Endothelial cell of umbilical vein (primary cell): ENCODE measurements at regions not wholly inside any gene's neighbourhood (a gene's known extent, or its start where the extent isn't known, plus 50 kb on each side); places are given as distances from the start of the nearest gene placed in this dataset.

Source experiments
- BruUV-seq: library from RNA; stranded (reverse); fragments of 400-500 nt; replicated peaks from 2 replicates; lab custom pipeline; 2021; lab: Mats Ljungman, UMichigan
- CTCF ChIA-PET: fragments of 300-600, 350-600 bp; sonication (Branson Sonifier 250); formaldehyde crosslinking; loops from one replicate; lab custom pipeline; 2021; ENCODE audit warnings: antibody characterized with exemption, inconsistent platforms; lab: Charles Lee
- POLR2A ChIA-PET: fragments of 300-600, 350-600 bp; sonication (Branson Sonifier 250); formaldehyde crosslinking; loops from one replicate; lab custom pipeline; 2021; ENCODE audit warnings: antibody characterized with exemption, inconsistent platforms; lab: Charles Lee
- DNase-seq: peaks from one replicate; pipeline ENCODE4 v3.0.0-alpha.2; 2011; ENCODE audit warnings: low read depth, low spot score
- FAIRE-seq: peaks from 2 replicates; lab custom pipeline; 2011; peaks lifted over from hg19 to GRCh38; lab: Jason Lieb, UNC
- H2AFZ ChIP-seq: 2 replicates; pipeline ENCODE4 v1.6.0; 2012; ENCODE audit warnings: low read depth, low read length, control low read depth, inconsistent platforms
- H3K27ac ChIP-seq: 2 replicates; pipeline ENCODE4 v1.5.1; 2011; ENCODE audit warnings: low read depth, mild to moderate bottlenecking, control low read depth, low read length, moderate library complexity; ENCODE audit not compliant: insufficient read depth
- H3K27me3 ChIP-seq, 2 experiments: 2 replicates each; pipeline versions ENCODE4 v1.6.0 to v1.6.1; 2011; ENCODE audit warnings: low read length in 2 of 2, mixed read lengths in 1 of 2; ENCODE audit not compliant: control insufficient read depth in 2 of 2, insufficient read depth in 2 of 2
- H3K36me3 ChIP-seq, 2 experiments: 2 replicates in 1 of 2; 3 replicates in 1 of 2; pipeline ENCODE4 v1.5.1; 2011; ENCODE audit warnings: low read length in 2 of 2, mild to moderate bottlenecking in 1 of 2, moderate library complexity in 1 of 2; ENCODE audit not compliant: control insufficient read depth in 2 of 2, insufficient read depth in 2 of 2; ENCODE audit errors: extremely low read depth in 1 of 2
- H3K4me1 ChIP-seq: 3 replicates; pipeline ENCODE4 v1.5.1; 2011; ENCODE audit warnings: mild to moderate bottlenecking, low read length; ENCODE audit not compliant: control insufficient read depth, insufficient read depth; ENCODE audit errors: extremely low read depth
- H3K4me2 ChIP-seq: 2 replicates; pipeline ENCODE4 v1.6.1; 2011; ENCODE audit warnings: low read length, control low read depth, mixed read lengths; ENCODE audit not compliant: insufficient read depth
- H3K4me3 ChIP-seq, 3 experiments: fragments of 200-600 bp in 1 of 3; sonication (generic), shearing (Covaris generic) in 1 of 3; replicated peaks in 1 of 3; 2 replicates each; pipeline ENCODE4 v1.5.1; 2011 to 2016; ENCODE audit warnings: control low read depth in 3 of 3, low read length in 3 of 3, mild to moderate bottlenecking in 2 of 3, inconsistent platforms in 1 of 3, low read depth in 1 of 3, moderate library complexity in 1 of 3; ENCODE audit not compliant: insufficient read depth in 1 of 3
- H3K79me2 ChIP-seq: 2 replicates; pipeline ENCODE4 v1.6.0; 2012; ENCODE audit warnings: low read length, inconsistent platforms; ENCODE audit not compliant: control insufficient read depth, insufficient read depth
- H3K9ac ChIP-seq: replicated peaks from 2 replicates; pipeline ENCODE3; 2011; ENCODE audit warnings: low read length, control low read depth; ENCODE audit not compliant: insufficient read depth; ENCODE audit errors: extremely low read depth
- H3K9me1 ChIP-seq: replicated peaks from 3 replicates; pipeline ENCODE4 v1.6.0; 2011; ENCODE audit warnings: mild to moderate bottlenecking, low read length; ENCODE audit not compliant: control insufficient read depth, insufficient read depth; ENCODE audit errors: extremely low read depth
- H3K9me3 ChIP-seq: replicated peaks from 2 replicates; pipeline ENCODE4 v1.5.1; 2012; ENCODE audit warnings: low read length, inconsistent platforms; ENCODE audit not compliant: control insufficient read depth, insufficient read depth
- H4K20me1 ChIP-seq: replicated peaks from 2 replicates; pipeline ENCODE3; 2011; ENCODE audit warnings: mild to moderate bottlenecking, low read length; ENCODE audit not compliant: control insufficient read depth, insufficient read depth; ENCODE audit errors: extremely low read depth
- CTCF ChIP-seq, 2 donors: IDR thresholded peaks; 1 replicate in 1 of 2; 2 replicates in 1 of 2; pipeline ENCODE4 v1.5.1; 2011; ENCODE audit warnings: low read length in 2 of 2, mild to moderate bottlenecking in 2 of 2, moderate library complexity in 2 of 2, control low read depth in 1 of 2, inconsistent platforms in 1 of 2, low read depth in 1 of 2; ENCODE audit not compliant: insufficient read depth in 1 of 2; ENCODE audit errors: extremely low read depth in 1 of 2
- EZH2 ChIP-seq: IDR thresholded peaks from 2 replicates; pipeline ENCODE4 v1.6.1; 2012; ENCODE audit warnings: borderline replicate concordance, low read depth, mild to moderate bottlenecking, moderate library complexity, low read length, inconsistent platforms; ENCODE audit not compliant: severe bottlenecking
- FOS ChIP-seq: IDR thresholded peaks from 2 replicates; pipeline ENCODE4 v1.6.1; 2011; ENCODE audit warnings: mild to moderate bottlenecking, low read length, moderate library complexity, borderline replicate concordance; ENCODE audit not compliant: insufficient read depth
- GATA2 ChIP-seq: IDR thresholded peaks from 2 replicates; pipeline ENCODE4 v1.7.0; 2011; ENCODE audit warnings: low read depth, mild to moderate bottlenecking, moderate library complexity, mixed read lengths, low read length; ENCODE audit not compliant: insufficient read length, insufficient read depth
- JUN ChIP-seq: IDR thresholded peaks from 2 replicates; pipeline ENCODE4 v1.6.1; 2011; ENCODE audit warnings: borderline replicate concordance, low read depth; ENCODE audit not compliant: insufficient read length, insufficient read depth
- MAX ChIP-seq: IDR thresholded peaks from 2 replicates; pipeline ENCODE4 v1.6.1; 2011; ENCODE audit not compliant: insufficient read depth, insufficient read length
- MYC ChIP-seq: IDR thresholded peaks from one replicate; pipeline ENCODE4 v1.6.1; 2011; ENCODE audit warnings: mild to moderate bottlenecking, low read depth, low read length
- POLR2A ChIP-seq: IDR thresholded peaks from 2 replicates; pipeline ENCODE4 v1.6.1; 2012; ENCODE audit warnings: low read depth, mild to moderate bottlenecking, control low read depth, low read length
- POLR2AphosphoS5 ChIP-seq: IDR thresholded peaks from 2 replicates; pipeline ENCODE4 v1.6.1; 2012; ENCODE audit warnings: low read depth, mild to moderate bottlenecking, control low read depth, low read length, moderate library complexity; ENCODE audit not compliant: insufficient read depth
- dilution Hi-C: fragments of 300-500 bp; cut with MboI; formaldehyde crosslinking; loops from one replicate; pipeline ENCODE4 v1.15.0; 2019; ENCODE audit warnings: low sequenced_read_pairs; ENCODE audit not compliant: extremely low pct_ligation_motif_present
- intact Hi-C: fragments of 100-400 bp; cut with micrococcal nuclease; formaldehyde crosslinking; loops from one replicate; pipeline ENCODE4 v1.10.0; 2022

- no peak for DNase-seq
- TF ChIP-seq EZH2 (no peak), MYC (no peak), CTCF (IDR thresholded peaks at IDR 0.05; ENCODE audit: extremely low read depth in 1 of 2, insufficient read depth in 1 of 2, low read depth in 1 of 2, low read length in 2 of 2) (no peak), JUN (no peak), POLR2A (no peak), FOS (no peak), POLR2AphosphoS5 (no peak), GATA2 (no peak), MAX (no peak)
- no peaks in the 10 kb centered on the region for H3K36me3 ChIP-seq
- no peaks in the 10 kb centered on the region for H3K9me3 ChIP-seq
- H3K9ac ChIP-seq = no peak overlapping the region
- no peak overlapping the region for H3K4me3 ChIP-seq
- H3K4me2 ChIP-seq = no peak overlapping the region
- H3K79me2 ChIP-seq = no peaks in the 10 kb centered on the region
- CTCF ChIA-PET = interaction anchor here (0.6 to 0.8 kb wide), 2 partner anchors 11 to 1235 kb away, joined by 3 read pairs; no protein-coding TSS in a partner anchor
- intact Hi-C loops = no loop called here
- no peaks in the 10 kb centered on the region for H4K20me1 ChIP-seq
- POLR2A ChIA-PET = no interaction called here
- no TSS peak for BruUV-seq
- H3K9me1 ChIP-seq = no peaks in the 10 kb centered on the region
- no peak overlapping the region for H2AFZ ChIP-seq
- H3K27me3 ChIP-seq = no peaks in the 10 kb centered on the region
- no peak overlapping the region for H3K27ac ChIP-seq
- no peak for FAIRE-seq
- H3K4me1 ChIP-seq = no peaks in the 10 kb centered on the region
- dilution Hi-C loops = no loop called here
Measured at GRCh38 chr10:84659497-84660439, 331.4 kb downstream of the CCSER2 start.
